AG04450 (cell line): ENCODE measurements at regions not wholly inside any gene's neighbourhood (a gene's known extent, or its start where the extent isn't known, plus 50 kb on each side); places are given as distances from the start of the nearest gene placed in this dataset.
"Not testable (repeated sequence)": the region's sequence is repeated elsewhere in the genome, so short reads cannot be mapped to it uniquely, and the experiment has no call there.

Source experiments
- CTCF ChIA-PET: fragments of 300-600, 350-600 bp; formaldehyde crosslinking; extraction: SDS; loops from one replicate; lab custom pipeline; 2022; ENCODE audit warnings: antibody characterized with exemption, inconsistent platforms; lab: Charles Lee
- POLR2A ChIA-PET: fragments of 350-600 bp; formaldehyde crosslinking; extraction: SDS; loops from one replicate; lab custom pipeline; 2021; ENCODE audit warnings: antibody characterized with exemption, inconsistent platforms; lab: Yijun Ruan, JAX
- DNase-seq: peaks from one replicate; pipeline ENCODE4 v3.0.0-alpha.2; 2011; ENCODE audit warnings: low read depth, low spot score
- H3K27ac ChIP-seq: one replicate; pipeline ENCODE4 v1.5.1; 2012; ENCODE audit warnings: low read depth, low read length, control low read depth
- H3K27me3 ChIP-seq: one replicate; pipeline ENCODE4 v1.6.0; 2012; ENCODE audit warnings: low read length; ENCODE audit not compliant: control insufficient read depth, insufficient read depth
- H3K4me3 ChIP-seq: 2 replicates; pipeline ENCODE4 v1.5.1; 2011; ENCODE audit warnings: mild to moderate bottlenecking, low read depth, low read length, control low read depth
- H3K9me3 ChIP-seq: 2 replicates; pipeline ENCODE4 v1.5.1; 2012; ENCODE audit warnings: low read length; ENCODE audit not compliant: control insufficient read depth, insufficient read depth
- TF ChIP-seq, protein P1 (sequence below): IDR thresholded peaks from 2 replicates; pipeline ENCODE4 v1.5.1; 2011; ENCODE audit warnings: low read depth, low read length, control low read depth, inconsistent platforms

- no peak overlapping the region for H3K4me3 ChIP-seq
- TF ChIP-seq, protein P1, sequence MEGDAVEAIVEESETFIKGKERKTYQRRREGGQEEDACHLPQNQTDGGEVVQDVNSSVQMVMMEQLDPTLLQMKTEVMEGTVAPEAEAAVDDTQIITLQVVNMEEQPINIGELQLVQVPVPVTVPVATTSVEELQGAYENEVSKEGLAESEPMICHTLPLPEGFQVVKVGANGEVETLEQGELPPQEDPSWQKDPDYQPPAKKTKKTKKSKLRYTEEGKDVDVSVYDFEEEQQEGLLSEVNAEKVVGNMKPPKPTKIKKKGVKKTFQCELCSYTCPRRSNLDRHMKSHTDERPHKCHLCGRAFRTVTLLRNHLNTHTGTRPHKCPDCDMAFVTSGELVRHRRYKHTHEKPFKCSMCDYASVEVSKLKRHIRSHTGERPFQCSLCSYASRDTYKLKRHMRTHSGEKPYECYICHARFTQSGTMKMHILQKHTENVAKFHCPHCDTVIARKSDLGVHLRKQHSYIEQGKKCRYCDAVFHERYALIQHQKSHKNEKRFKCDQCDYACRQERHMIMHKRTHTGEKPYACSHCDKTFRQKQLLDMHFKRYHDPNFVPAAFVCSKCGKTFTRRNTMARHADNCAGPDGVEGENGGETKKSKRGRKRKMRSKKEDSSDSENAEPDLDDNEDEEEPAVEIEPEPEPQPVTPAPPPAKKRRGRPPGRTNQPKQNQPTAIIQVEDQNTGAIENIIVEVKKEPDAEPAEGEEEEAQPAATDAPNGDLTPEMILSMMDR: no peak
- peaks cover 91% of the 10 kb centered on the region for H3K9me3 ChIP-seq
- ChIA-PET POLR2A (no interaction called here), CTCF (no interaction called here)
- no peak overlapping the region for H3K27ac ChIP-seq
- DNase-seq: peak; percentile 11
- no peaks in the 10 kb centered on the region for H3K27me3 ChIP-seq
These were observed 334.0 kb downstream of the ZNF33B start for GRCh38 chr10:42304341-42304740.

DNA sequence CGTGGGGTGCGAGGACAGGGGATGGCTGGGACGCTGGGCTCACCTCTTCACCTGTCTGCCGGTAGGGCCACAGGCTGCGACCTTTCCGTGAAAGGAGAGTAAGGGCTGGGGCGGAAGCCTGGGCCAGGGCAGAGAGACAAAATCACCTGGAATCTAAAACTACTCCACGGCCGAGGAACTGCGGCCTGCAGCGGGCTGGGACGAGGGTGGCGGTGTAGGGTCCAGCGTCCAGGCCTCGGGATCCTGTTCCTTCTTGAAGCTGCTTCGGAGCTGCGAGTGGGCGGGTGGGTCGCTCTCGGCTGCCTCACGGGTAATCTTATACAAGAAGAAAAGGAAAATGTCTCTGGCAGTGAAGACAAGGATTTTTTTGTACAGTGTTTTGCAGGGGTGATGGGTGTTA lies 356.5 kb downstream of the ZNF33B start:
- DNase-seq, H3K27me3 ChIP-seq, H3K9me3 ChIP-seq, H3K27ac ChIP-seq, POLR2A ChIA-PET, H3K4me3 ChIP-seq, CTCF ChIA-PET: not testable (repeated sequence)

DNA sequence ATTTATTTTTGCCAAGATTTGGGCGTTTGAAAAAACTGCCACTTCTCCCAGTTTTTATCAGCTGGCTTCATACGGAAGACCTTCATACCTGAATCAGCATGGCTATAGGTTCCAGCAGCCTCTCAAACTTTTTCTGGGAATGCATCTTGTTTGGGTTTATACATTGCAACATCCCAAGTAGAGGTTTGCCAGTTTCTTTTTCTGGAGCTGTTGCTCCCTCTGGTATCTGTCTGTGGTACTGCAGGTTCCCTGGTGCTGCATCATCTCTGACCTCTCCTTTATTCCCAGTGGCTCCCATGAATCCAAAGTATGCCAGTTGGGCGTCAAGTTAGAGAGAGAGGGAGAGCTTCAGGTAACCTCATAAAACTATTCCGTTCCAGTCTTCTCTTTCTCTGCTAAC lies 368.6 kb downstream of the ZNF33B start:
- H3K9me3 ChIP-seq, CTCF ChIA-PET, H3K27ac ChIP-seq, POLR2A ChIA-PET, DNase-seq, H3K27me3 ChIP-seq, H3K4me3 ChIP-seq: not testable (repeated sequence)

- H3K27ac ChIP-seq, H3K4me3 ChIP-seq, POLR2A ChIA-PET, DNase-seq, H3K27me3 ChIP-seq, CTCF ChIA-PET, H3K9me3 ChIP-seq: not testable (repeated sequence)
These were observed 375.1 kb downstream of the ZNF33B start for GRCh38 chr10:42263259-42263658.

DNA sequence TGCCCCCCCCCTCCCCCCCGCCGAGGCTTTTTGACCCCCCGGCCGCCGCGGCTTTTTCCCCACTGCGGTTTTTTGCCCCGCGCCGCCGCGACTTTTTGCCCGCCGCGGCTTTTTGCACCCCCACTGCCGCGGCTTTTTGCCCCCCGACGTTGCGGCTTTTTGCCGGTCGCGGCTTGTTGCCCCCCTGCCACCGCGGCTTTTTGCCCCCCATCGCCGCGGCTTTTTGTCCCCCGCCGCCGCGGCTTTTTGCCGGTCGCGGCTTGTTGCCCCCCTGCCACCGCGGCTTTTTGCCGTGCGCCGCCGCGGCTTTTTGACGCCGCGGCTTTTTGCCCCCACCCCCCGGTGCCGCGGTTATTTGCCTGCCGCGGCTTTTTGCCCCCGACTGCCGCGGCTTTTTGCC lies 395.4 kb downstream of the ZNF33B start:
- H3K4me3 ChIP-seq, DNase-seq, CTCF ChIA-PET, POLR2A ChIA-PET, H3K27me3 ChIP-seq, H3K9me3 ChIP-seq, H3K27ac ChIP-seq: not testable (repeated sequence)

DNA sequence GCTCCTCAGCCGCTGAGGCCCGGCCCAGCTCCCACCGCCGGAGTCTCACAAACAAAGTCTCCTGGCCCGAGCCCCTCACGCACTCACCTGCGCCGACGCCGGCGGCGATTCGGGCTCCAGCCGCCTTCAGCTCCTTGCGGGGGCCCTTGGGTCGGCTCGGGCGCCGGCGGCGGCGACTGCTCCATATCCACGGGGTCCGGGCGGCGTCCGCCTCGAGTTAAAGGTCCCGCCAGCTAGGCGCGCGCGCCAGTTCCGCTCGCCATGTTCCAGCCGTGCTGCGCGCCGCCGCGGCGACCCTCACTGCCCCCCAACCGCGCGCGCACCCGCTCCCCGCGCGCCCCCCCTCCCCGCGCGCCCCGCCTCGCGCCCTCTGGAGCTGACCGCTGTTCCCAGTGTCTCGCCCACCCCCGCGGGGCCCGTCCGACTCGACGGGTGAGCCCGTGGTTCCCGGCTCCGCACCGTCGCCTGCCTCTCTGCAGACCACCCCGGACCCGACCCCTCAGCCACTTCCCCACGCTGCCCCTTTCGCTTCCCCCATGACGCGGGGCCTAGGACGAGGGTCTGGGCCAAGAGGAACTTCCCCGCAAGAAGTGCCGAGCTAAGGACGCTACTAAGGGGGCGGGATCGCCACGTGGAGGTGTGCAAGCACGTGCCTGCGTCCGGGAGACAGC lies 396.1 kb downstream of the ZNF33B start:
- TF ChIP-seq, protein P1: no peak
- no peak overlapping the region for H3K27ac ChIP-seq
- DNase-seq: no peak
- H3K9me3 ChIP-seq: peaks cover 8% of the 10 kb centered on the region
- POLR2A ChIA-PET: no interaction called here
- CTCF ChIA-PET: interaction anchor here (0.5 kb wide), 1 partner anchor 415 kb away, joined by 3 read pairs; no protein-coding TSS in a partner anchor
- H3K4me3 ChIP-seq: no peak overlapping the region
- no peaks in the 10 kb centered on the region for H3K27me3 ChIP-seq

DNA sequence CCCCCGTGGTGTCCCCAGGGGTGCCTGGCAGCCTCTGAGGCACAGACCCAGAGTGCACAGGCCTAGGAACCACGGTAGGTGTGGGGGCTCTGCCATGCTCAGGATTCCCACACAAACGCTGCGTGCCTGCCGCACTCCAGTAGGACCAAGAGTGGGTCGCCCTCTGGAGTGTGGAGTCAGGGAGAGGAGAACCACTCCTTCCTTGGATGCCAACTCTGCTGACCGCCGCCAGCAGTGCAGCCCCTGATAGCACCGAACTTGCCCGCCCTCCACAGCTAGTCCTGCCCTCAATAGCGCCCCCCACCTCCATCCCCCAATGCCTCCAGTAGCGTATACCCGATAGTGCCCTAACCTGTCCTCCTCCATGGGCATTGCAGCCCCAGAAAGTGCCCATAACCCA lies 402.0 kb downstream of the ZNF33B start:
- H3K27ac ChIP-seq, POLR2A ChIA-PET, H3K27me3 ChIP-seq, H3K4me3 ChIP-seq, DNase-seq, CTCF ChIA-PET: not testable (repeated sequence)
- peaks cover 43% of the 10 kb centered on the region for H3K9me3 ChIP-seq

DNA sequence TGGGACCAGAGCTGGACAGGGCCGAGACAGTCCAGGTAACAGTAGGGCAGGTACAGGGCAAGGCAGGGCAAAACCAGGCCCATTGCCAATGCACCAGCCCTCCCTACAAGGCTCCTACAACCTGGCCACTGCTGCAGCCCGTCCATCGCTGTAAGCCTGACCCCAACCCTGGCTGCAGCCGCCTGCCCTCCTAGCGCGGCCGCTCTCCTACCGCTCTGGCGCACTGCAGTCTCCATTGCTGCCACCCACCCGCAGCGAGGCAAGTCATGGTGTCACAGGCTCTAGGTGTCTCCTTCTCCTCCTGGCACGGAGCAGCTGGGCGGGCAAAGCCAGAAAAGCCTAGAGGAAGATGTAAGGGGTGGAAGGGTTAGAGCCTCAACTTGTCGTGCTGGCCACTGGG lies 402.6 kb downstream of the ZNF33B start:
- H3K27ac ChIP-seq, H3K27me3 ChIP-seq, DNase-seq, CTCF ChIA-PET, H3K4me3 ChIP-seq, POLR2A ChIA-PET: not testable (repeated sequence)
- H3K9me3 ChIP-seq: peaks cover 49% of the 10 kb centered on the region

DNA sequence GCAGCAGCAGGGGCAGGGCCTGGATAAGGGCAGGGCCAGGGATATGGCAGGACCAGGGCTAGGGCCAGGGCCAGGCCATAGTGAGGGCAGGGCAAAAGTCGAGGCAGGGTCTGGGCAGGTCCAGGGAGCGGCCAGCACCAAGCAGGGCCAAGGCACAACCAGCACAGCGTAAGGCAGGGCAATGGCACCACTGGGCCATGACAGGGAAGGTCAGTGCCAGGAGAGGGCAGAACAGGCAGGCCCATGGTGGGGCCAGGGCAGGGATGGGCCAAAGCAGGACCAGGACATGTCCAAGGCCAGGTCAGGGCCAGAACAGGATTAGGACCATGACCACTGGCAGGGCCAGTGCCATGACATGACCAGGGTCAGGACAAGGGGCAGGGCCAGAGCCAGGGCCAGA lies 403.1 kb downstream of the ZNF33B start:
- CTCF ChIA-PET, H3K27me3 ChIP-seq, POLR2A ChIA-PET, DNase-seq, H3K27ac ChIP-seq, H3K4me3 ChIP-seq: not testable (repeated sequence)
- peaks cover 54% of the 10 kb centered on the region for H3K9me3 ChIP-seq

GRCh38 chr10:42234506-42234905 lies 403.9 kb downstream of the ZNF33B start:
- H3K27ac ChIP-seq, DNase-seq, H3K27me3 ChIP-seq, POLR2A ChIA-PET, CTCF ChIA-PET, H3K4me3 ChIP-seq: not testable (repeated sequence)
- H3K9me3 ChIP-seq: peaks cover 60% of the 10 kb centered on the region
